ENCODE measurements at regions not wholly inside any gene's neighbourhood (a gene's known extent, or its start where the extent isn't known, plus 50 kb on each side); places are given as distances from the start of the nearest gene placed in this dataset.

GRCh38 chr7:91661727-91662126 is 218.8 kb downstream of the MTERF1 start:
- TF ChIP-seq POLR2A (IDR thresholded peaks at IDR 0.05; ENCODE audit: borderline replicate concordance, extremely low read depth, insufficient read depth, insufficient read length) (no peak), EZH2 (IDR thresholded peaks at IDR 0.05) (no peak), CEBPB (IDR thresholded peaks at IDR 0.05; ENCODE audit: low read depth) (no peak), ELF1 (IDR thresholded peaks at IDR 0.05; ENCODE audit: borderline replicate concordance, low read depth) (no peak), ZNF274 (IDR thresholded peaks at IDR 0.05; ENCODE audit: low read depth, low read length) (no peak), POLR2AphosphoS5 (IDR thresholded peaks at IDR 0.05; ENCODE audit: low read depth, low read length) (no peak), MAX (IDR thresholded peaks at IDR 0.05) (no peak), YY1 (IDR thresholded peaks at IDR 0.05; ENCODE audit: extremely low read depth, insufficient replicate concordance, low read depth, low read length) (no peak), EZH2phosphoT487 (IDR thresholded peaks at IDR 0.05; ENCODE audit: borderline replicate concordance) (no peak)
- TF ChIP-seq, protein P1, sequence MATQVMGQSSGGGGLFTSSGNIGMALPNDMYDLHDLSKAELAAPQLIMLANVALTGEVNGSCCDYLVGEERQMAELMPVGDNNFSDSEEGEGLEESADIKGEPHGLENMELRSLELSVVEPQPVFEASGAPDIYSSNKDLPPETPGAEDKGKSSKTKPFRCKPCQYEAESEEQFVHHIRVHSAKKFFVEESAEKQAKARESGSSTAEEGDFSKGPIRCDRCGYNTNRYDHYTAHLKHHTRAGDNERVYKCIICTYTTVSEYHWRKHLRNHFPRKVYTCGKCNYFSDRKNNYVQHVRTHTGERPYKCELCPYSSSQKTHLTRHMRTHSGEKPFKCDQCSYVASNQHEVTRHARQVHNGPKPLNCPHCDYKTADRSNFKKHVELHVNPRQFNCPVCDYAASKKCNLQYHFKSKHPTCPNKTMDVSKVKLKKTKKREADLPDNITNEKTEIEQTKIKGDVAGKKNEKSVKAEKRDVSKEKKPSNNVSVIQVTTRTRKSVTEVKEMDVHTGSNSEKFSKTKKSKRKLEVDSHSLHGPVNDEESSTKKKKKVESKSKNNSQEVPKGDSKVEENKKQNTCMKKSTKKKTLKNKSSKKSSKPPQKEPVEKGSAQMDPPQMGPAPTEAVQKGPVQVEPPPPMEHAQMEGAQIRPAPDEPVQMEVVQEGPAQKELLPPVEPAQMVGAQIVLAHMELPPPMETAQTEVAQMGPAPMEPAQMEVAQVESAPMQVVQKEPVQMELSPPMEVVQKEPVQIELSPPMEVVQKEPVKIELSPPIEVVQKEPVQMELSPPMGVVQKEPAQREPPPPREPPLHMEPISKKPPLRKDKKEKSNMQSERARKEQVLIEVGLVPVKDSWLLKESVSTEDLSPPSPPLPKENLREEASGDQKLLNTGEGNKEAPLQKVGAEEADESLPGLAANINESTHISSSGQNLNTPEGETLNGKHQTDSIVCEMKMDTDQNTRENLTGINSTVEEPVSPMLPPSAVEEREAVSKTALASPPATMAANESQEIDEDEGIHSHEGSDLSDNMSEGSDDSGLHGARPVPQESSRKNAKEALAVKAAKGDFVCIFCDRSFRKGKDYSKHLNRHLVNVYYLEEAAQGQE (IDR thresholded peaks at IDR 0.05; ENCODE audit: low read depth) = no peak
- TF ChIP-seq, protein P2, sequence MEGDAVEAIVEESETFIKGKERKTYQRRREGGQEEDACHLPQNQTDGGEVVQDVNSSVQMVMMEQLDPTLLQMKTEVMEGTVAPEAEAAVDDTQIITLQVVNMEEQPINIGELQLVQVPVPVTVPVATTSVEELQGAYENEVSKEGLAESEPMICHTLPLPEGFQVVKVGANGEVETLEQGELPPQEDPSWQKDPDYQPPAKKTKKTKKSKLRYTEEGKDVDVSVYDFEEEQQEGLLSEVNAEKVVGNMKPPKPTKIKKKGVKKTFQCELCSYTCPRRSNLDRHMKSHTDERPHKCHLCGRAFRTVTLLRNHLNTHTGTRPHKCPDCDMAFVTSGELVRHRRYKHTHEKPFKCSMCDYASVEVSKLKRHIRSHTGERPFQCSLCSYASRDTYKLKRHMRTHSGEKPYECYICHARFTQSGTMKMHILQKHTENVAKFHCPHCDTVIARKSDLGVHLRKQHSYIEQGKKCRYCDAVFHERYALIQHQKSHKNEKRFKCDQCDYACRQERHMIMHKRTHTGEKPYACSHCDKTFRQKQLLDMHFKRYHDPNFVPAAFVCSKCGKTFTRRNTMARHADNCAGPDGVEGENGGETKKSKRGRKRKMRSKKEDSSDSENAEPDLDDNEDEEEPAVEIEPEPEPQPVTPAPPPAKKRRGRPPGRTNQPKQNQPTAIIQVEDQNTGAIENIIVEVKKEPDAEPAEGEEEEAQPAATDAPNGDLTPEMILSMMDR (IDR thresholded peaks at IDR 0.05 in 2 of 3, conservative IDR thresholded peaks at IDR 0.05 in 1 of 3; ENCODE audit: borderline replicate concordance in 1 of 3, insufficient read depth in 1 of 3, low read depth in 2 of 3, low read length in 2 of 3) = no peak
